GM18861 (cell line): ENCODE measurements at regions not wholly inside any gene's neighbourhood (a gene's known extent, or its start where the extent isn't known, plus 50 kb on each side); places are given as distances from the start of the nearest gene placed in this dataset.
"Not testable (repeated sequence)": the region's sequence is repeated elsewhere in the genome, so short reads cannot be mapped to it uniquely, and the experiment has no call there.

Experiments
- ATAC-seq: cut with Tn5 transposase; IDR thresholded peaks from one replicate; pipeline ENCODE4 v1.9.1; 2021; ENCODE audit not compliant: unreplicated experiment

- ATAC-seq, result no peak
Observed at GRCh38 chr4:178137732-178138471, 695.7 kb upstream of the AGA start.

GRCh38 chr4:178138491-178138890, 696.3 kb upstream of the AGA start:
- ATAC-seq, result no peak

GRCh38 chr4:178140326-178140915, 698.2 kb upstream of the AGA start:
- ATAC-seq, result no peak

GRCh38 chr4:178142724-178143123, 700.5 kb upstream of the AGA start:
- ATAC-seq, result no peak

- no peak for ATAC-seq
Observed at GRCh38 chr4:178148106-178148505, 705.9 kb upstream of the AGA start.

- no peak for ATAC-seq
Observed at GRCh38 chr4:178165251-178165950, 723.2 kb upstream of the AGA start.

GRCh38 chr4:178165951-178166308, 723.7 kb upstream of the AGA start:
- no peak for ATAC-seq

- no peak for ATAC-seq
Observed at GRCh38 chr4:178173771-178174170, 731.5 kb upstream of the AGA start.

GRCh38 chr4:178174756-178175155, 732.5 kb upstream of the AGA start:
- ATAC-seq, result no peak

GRCh38 chr4:178185517-178185916, 743.3 kb upstream of the AGA start:
- no peak for ATAC-seq

- ATAC-seq, result no peak
Observed at GRCh38 chr4:178192611-178193010, 750.4 kb upstream of the AGA start.

- no peak for ATAC-seq
Observed at GRCh38 chr4:178196751-178197374, 754.6 kb upstream of the AGA start.

GRCh38 chr4:178198691-178199090, 756.5 kb upstream of the AGA start:
- no peak for ATAC-seq

- ATAC-seq, result no peak
Observed at GRCh38 chr4:178202422-178202821, 760.2 kb upstream of the AGA start.

GRCh38 chr4:178205826-178206225, 763.6 kb upstream of the AGA start:
- ATAC-seq, result no peak

- ATAC-seq, result no peak
Observed at GRCh38 chr4:178215309-178215708, 773.1 kb upstream of the AGA start.

- no peak for ATAC-seq
Observed at GRCh38 chr4:178215763-178216162, 773.5 kb upstream of the AGA start.

- ATAC-seq, result not testable (repeated sequence)
Observed at GRCh38 chr4:178226421-178226820, 784.2 kb upstream of the AGA start.

- ATAC-seq, result no peak
Observed at GRCh38 chr4:178233906-178234305, 791.7 kb upstream of the AGA start.

- ATAC-seq, result no peak
Observed at GRCh38 chr4:178240891-178241290, 798.7 kb upstream of the AGA start.

GRCh38 chr4:178241601-178242118, 799.4 kb upstream of the AGA start:
- no peak for ATAC-seq

- ATAC-seq, result no peak
Observed at GRCh38 chr4:178242655-178243054, 800.4 kb upstream of the AGA start.
